GM12878 (cell line): ENCODE measurements at regions not wholly inside any gene's neighbourhood (a gene's known extent, or its start where the extent isn't known, plus 50 kb on each side); places are given as distances from the start of the nearest gene placed in this dataset.

ENCODE experiments used
- ATAC-seq: fragments of 200-7000 bp; cut with Tn5 transposase; 3 replicates; pipeline ENCODE4 v1.9.1; 2020; ENCODE audit warnings: mild to moderate bottlenecking, moderate library complexity
- BruUV-seq: library from RNA; stranded (reverse); fragments of 400-500 nt; replicated peaks from 2 replicates; lab custom pipeline; 2021; lab: Mats Ljungman, UMichigan
- CTCF ChIA-PET: fragments of 300-600 bp; sonication (Branson Sonifier 250); formaldehyde crosslinking; extraction: SDS; loops from one replicate; lab custom pipeline; 2021; ENCODE audit warnings: inconsistent platforms; lab: Yijun Ruan, JAX
- POLR2A ChIA-PET: fragments of 350-600 bp; formaldehyde crosslinking; extraction: SDS; loops from one replicate; lab custom pipeline; 2021; ENCODE audit warnings: inconsistent platforms; lab: Charles Lee
- RAD21 ChIA-PET: fragments of 300-600 bp; sonication (Branson Sonifier 250); formaldehyde crosslinking; loops from one replicate; lab custom pipeline; 2023; ENCODE audit warnings: antibody characterized with exemption; ENCODE audit not compliant: unreplicated experiment; lab: Charles Lee
- SMC1A ChIA-PET: fragments of 300-600 bp; sonication (Branson Sonifier 250); formaldehyde crosslinking; loops from one replicate; lab custom pipeline; 2023; ENCODE audit not compliant: unreplicated experiment, uncharacterized antibody; lab: Charles Lee
- DNase-seq: peaks from one replicate; pipeline ENCODE4 v3.0.0-alpha.2; 2011; ENCODE audit warnings: low read depth, low spot score
- FAIRE-seq: peaks from 3 replicates; lab custom pipeline; 2011; peaks lifted over from hg19 to GRCh38; lab: Jason Lieb, UNC
- H2AFZ ChIP-seq: 2 replicates; pipeline ENCODE4 v1.6.0; 2011; ENCODE audit warnings: low read depth, low read length, control low read depth; ENCODE audit not compliant: control insufficient read depth
- H3K27ac ChIP-seq: 2 replicates; pipeline ENCODE4 v1.5.1; 2011; ENCODE audit warnings: control low read depth; ENCODE audit not compliant: control insufficient read depth, insufficient read depth
- H3K27me3 ChIP-seq, 2 experiments: replicated peaks in 1 of 2; 2 replicates each; pipeline versions ENCODE4 v1.6.0 to v1.6.1; 2011; ENCODE audit warnings: low read length in 1 of 2; ENCODE audit not compliant: control insufficient read depth in 2 of 2, insufficient read depth in 2 of 2
- H3K36me3 ChIP-seq, 2 experiments: 2 replicates each; pipeline ENCODE4 v1.5.1; 2011; ENCODE audit warnings: low read length in 1 of 2; ENCODE audit not compliant: control insufficient read depth in 2 of 2, insufficient read depth in 2 of 2
- H3K4me1 ChIP-seq: 2 replicates; pipeline ENCODE4 v1.6.1; 2011; ENCODE audit warnings: mild to moderate bottlenecking, low read length, moderate library complexity, mixed read lengths; ENCODE audit not compliant: control insufficient read depth, insufficient read depth
- H3K4me2 ChIP-seq: 2 replicates; pipeline ENCODE4 v1.6.0; 2011; ENCODE audit warnings: control low read depth; ENCODE audit not compliant: control insufficient read depth, insufficient read depth
- H3K4me3 ChIP-seq: fragments of 200-600 bp; sonication (generic); 2 replicates; pipeline ENCODE4 v1.5.1; 2016
- H3K79me2 ChIP-seq: 2 replicates; pipeline ENCODE4 v1.6.0; 2011; ENCODE audit warnings: low read length; ENCODE audit not compliant: control insufficient read depth, insufficient read depth
- H3K9ac ChIP-seq: 2 replicates; pipeline ENCODE4 v1.8.0; 2011; ENCODE audit warnings: low read length, control low read depth, mixed read lengths; ENCODE audit not compliant: control insufficient read depth, insufficient read depth
- H3K9me3 ChIP-seq: replicated peaks from 3 replicates; pipeline ENCODE4 v1.5.1; 2011; ENCODE audit warnings: mild to moderate bottlenecking, low read length; ENCODE audit not compliant: control insufficient read depth, insufficient read depth
- H4K20me1 ChIP-seq: 2 replicates; pipeline ENCODE4 v1.6.0; 2011; ENCODE audit not compliant: control insufficient read depth, insufficient read depth
- CEBPB ChIP-seq, 2 experiments: fragments of 150-350 bp in 1 of 2; IDR thresholded peaks; 2 replicates each; pipeline ENCODE4 v1.6.1; 2012 to 2014; ENCODE audit warnings: low read depth in 2 of 2, low read length in 2 of 2, borderline replicate concordance in 1 of 2, inconsistent platforms in 1 of 2
- FOS ChIP-seq: IDR thresholded peaks from 3 replicates; pipeline ENCODE4 v1.6.1; 2011; ENCODE audit warnings: borderline replicate concordance; ENCODE audit not compliant: insufficient read length; ENCODE audit errors: extremely low read depth
- MXI1 ChIP-seq: fragments of 150-350 bp; IDR thresholded peaks from 2 replicates; pipeline ENCODE4 v1.6.1; 2011; ENCODE audit warnings: low read depth, mild to moderate bottlenecking, inconsistent platforms, low read length, improper control_type of control experiment
- NR2C1 ChIP-seq: fragments of 450-650 bp; IDR thresholded peaks from 2 replicates; pipeline ENCODE4 v1.6.1; 2017; ENCODE audit warnings: antibody characterized with exemption, mild to moderate bottlenecking, moderate library complexity
- NR2C2 ChIP-seq: IDR thresholded peaks from 2 replicates; pipeline ENCODE4 v1.6.1; 2011; ENCODE audit warnings: borderline replicate concordance, low read depth; ENCODE audit not compliant: control insufficient read depth, insufficient read length
- PAX5 ChIP-seq: IDR thresholded peaks from 2 replicates; pipeline ENCODE4 v1.6.1; 2011; ENCODE audit warnings: low read depth, low read length, borderline replicate concordance
- POLR2AphosphoS5 ChIP-seq: IDR thresholded peaks from 2 replicates; pipeline ENCODE4 v1.6.1; 2011; ENCODE audit warnings: mild to moderate bottlenecking, low read length, inconsistent platforms
- SRF ChIP-seq, 2 experiments: IDR thresholded peaks; 2 replicates each; pipeline ENCODE4 v1.6.1; 2011; ENCODE audit warnings: low read depth in 2 of 2, low read length in 2 of 2, mild to moderate bottlenecking in 1 of 2, moderate library complexity in 1 of 2
- ZBTB4 ChIP-seq: fragments of 450-650 bp; formaldehyde crosslinking; IDR thresholded peaks from 2 replicates; pipeline ENCODE4 v1.4.0; 2022; ENCODE audit warnings: mild to moderate bottlenecking, moderate library complexity
- ZNF274 ChIP-seq: IDR thresholded peaks from one replicate; pipeline ENCODE4 v1.8.0; 2011; ENCODE audit not compliant: insufficient read length, insufficient read depth
- WGBS: methylation state at CpG from one replicate; pipeline ENCODE4 v1.1.6; 2016; ENCODE audit warnings: low lambda C conversion rate; ENCODE audit not compliant: insufficient replicate concordance, insufficient coverage; ENCODE audit errors: missing lambda C conversion rate; 5-methylcytosine and 5-hydroxymethylcytosine counted together
- in situ Hi-C: fragments of 300-500 bp; cut with MboI; formaldehyde crosslinking; loops from 9 replicates; pipeline ENCODE4 v1.14.3; 2018; ENCODE audit warnings: mixed read lengths
- intact Hi-C: fragments of 100-400 bp; cut with micrococcal nuclease; formaldehyde crosslinking; loops from one replicate; pipeline ENCODE4 v1.14.2; 2022; ENCODE audit not compliant: unreplicated experiment
- TF ChIP-seq, protein P1 (sequence below): fragments of 450-650 bp; IDR thresholded peaks from 2 replicates; pipeline ENCODE4 v1.6.1; 2017; ENCODE audit warnings: low read depth, mild to moderate bottlenecking, moderate library complexity
- TF ChIP-seq, protein P2 (sequence below): fragments of 450-650 bp; IDR thresholded peaks from 2 replicates; pipeline ENCODE4 v1.6.1; 2016; ENCODE audit warnings: mild to moderate bottlenecking

- ChIA-PET CTCF (interaction anchor here (0.9 kb wide), 1 partner anchor 1076 kb away, joined by 3 read pairs; no protein-coding TSS in a partner anchor), POLR2A (no interaction called here)
- 50% methylated on average over 7 of the region's 7 CpGs for WGBS
- TF ChIP-seq CEBPB (IDR thresholded peaks at IDR 0.05; ENCODE audit: borderline replicate concordance in 1 of 2, low read depth in 2 of 2, low read length in 2 of 2) (no peak), ZNF274 (no peak), PAX5 (no peak), MXI1 (no peak)
- TF ChIP-seq, protein P1, sequence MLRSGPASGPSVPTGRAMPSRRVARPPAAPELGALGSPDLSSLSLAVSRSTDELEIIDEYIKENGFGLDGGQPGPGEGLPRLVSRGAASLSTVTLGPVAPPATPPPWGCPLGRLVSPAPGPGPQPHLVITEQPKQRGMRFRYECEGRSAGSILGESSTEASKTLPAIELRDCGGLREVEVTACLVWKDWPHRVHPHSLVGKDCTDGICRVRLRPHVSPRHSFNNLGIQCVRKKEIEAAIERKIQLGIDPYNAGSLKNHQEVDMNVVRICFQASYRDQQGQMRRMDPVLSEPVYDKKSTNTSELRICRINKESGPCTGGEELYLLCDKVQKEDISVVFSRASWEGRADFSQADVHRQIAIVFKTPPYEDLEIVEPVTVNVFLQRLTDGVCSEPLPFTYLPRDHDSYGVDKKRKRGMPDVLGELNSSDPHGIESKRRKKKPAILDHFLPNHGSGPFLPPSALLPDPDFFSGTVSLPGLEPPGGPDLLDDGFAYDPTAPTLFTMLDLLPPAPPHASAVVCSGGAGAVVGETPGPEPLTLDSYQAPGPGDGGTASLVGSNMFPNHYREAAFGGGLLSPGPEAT: no peak
- TF ChIP-seq, all 136 proteins: peak for 0
- H3K79me2 ChIP-seq: no peaks in the 10 kb centered on the region
- ATAC-seq (no peak), FAIRE-seq (no peak), DNase-seq (no peak)
- no peak overlapping the region for H3K27ac ChIP-seq
- no peaks in the 10 kb centered on the region for H3K4me1 ChIP-seq
- no peak overlapping the region for H3K4me2 ChIP-seq
- in situ Hi-C loops: no loop called here
- H3K9ac ChIP-seq: no peak overlapping the region
- no peaks in the 10 kb centered on the region for H3K27me3 ChIP-seq
- SMC1A ChIA-PET: no interaction called here
- no peaks in the 10 kb centered on the region for H3K36me3 ChIP-seq
- no peak overlapping the region for H3K4me3 ChIP-seq
- intact Hi-C loops: no loop called here
- RAD21 ChIA-PET: no interaction called here
- no peak overlapping the region for H2AFZ ChIP-seq
- H4K20me1 ChIP-seq: no peaks in the 10 kb centered on the region
- no peaks in the 10 kb centered on the region for H3K9me3 ChIP-seq
- BruUV-seq: no TSS peak
Measured at GRCh38 chr3:27540231-27540630, 56.0 kb upstream of the SLC4A7 start.

DNA sequence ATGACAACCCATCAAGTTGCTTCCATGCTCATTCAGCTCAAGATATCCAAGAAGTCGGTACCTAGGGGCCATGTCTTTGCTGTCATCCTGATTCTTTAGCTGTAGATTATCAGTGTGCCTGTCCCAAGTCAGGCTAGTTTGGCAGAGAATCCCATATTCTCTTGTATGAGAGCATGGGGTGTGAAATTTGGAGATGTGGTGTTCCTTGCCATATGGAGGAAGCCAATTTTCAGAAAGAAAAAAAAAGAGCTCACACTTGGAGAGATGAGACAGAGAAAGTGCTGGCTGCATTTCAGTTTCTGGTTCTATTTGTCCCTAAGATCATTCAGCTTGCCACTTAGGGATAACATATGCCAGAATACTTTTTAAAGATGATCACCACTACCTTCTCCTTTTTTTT is 52.3 kb upstream of the SLC4A7 start:
- Histone ChIP-seq H3K4me2 (no peak overlapping the region), H3K79me2 (no peaks in the 10 kb centered on the region), H3K4me3 (no peak overlapping the region), H3K27me3 (no peaks in the 10 kb centered on the region), H3K9me3 (no peaks in the 10 kb centered on the region), H3K9ac (no peak overlapping the region), H3K36me3 (no peaks in the 10 kb centered on the region), H3K27ac (no peak overlapping the region), H2AFZ (no peak overlapping the region), H4K20me1 (no peaks in the 10 kb centered on the region), H3K4me1 (no peaks in the 10 kb centered on the region; the same call in 1 of the 2 replicates)
- in situ Hi-C loops: no loop called here
- SMC1A ChIA-PET: interaction anchor here (0.8 to 1.8 kb wide), 4 partner anchors 10 to 113 kb away, joined by 3 to 7 read pairs (median 3); no protein-coding TSS in a partner anchor
- no TSS peak for BruUV-seq
- FAIRE-seq (no peak), DNase-seq (no peak), ATAC-seq (no peak)
- intact Hi-C loops: no loop called here
- 87% methylated on average over 1 of the region's 1 CpG for WGBS
- RAD21 ChIA-PET: no interaction called here
- CTCF ChIA-PET: interaction anchor here (1.0 to 1.2 kb wide), 2 partner anchors 70 to 122 kb away, joined by 3 read pairs; no protein-coding TSS in a partner anchor
- POLR2A ChIA-PET: interaction anchor here (0.6 to 0.7 kb wide), 3 partner anchors 19 to 912 kb away, joined by 3 to 5 read pairs (median 3); no protein-coding TSS in a partner anchor
- TF ChIP-seq ZBTB4 (no peak), SRF (IDR thresholded peaks at IDR 0.05; ENCODE audit: low read depth in 2 of 2, low read length in 2 of 2) (no peak), POLR2AphosphoS5 (no peak), NR2C1 (no peak), NR2C2 (no peak), FOS (no peak)
- TF ChIP-seq, protein P2, sequence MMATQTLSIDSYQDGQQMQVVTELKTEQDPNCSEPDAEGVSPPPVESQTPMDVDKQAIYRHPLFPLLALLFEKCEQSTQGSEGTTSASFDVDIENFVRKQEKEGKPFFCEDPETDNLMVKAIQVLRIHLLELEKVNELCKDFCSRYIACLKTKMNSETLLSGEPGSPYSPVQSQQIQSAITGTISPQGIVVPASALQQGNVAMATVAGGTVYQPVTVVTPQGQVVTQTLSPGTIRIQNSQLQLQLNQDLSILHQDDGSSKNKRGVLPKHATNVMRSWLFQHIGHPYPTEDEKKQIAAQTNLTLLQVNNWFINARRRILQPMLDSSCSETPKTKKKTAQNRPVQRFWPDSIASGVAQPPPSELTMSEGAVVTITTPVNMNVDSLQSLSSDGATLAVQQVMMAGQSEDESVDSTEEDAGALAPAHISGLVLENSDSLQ: no peak
